Esophagus (tissue), 2 donors: ENCODE measurements at regions not wholly inside any gene's neighbourhood (a gene's known extent, or its start where the extent isn't known, plus 50 kb on each side); places are given as distances from the start of the nearest gene placed in this dataset.

Source experiments
- H3K27ac ChIP-seq, 2 donors: one replicate each; pipeline ENCODE4 v1.5.1; 2013; ENCODE audit warnings: low read depth in 2 of 2, mild to moderate bottlenecking in 2 of 2, inconsistent platforms in 1 of 2, low read length in 1 of 2, moderate library complexity in 1 of 2
- H3K27me3 ChIP-seq, 2 donors: one replicate each; pipeline ENCODE4 v1.6.1; 2013; ENCODE audit warnings: low read length in 2 of 2, control low read depth in 1 of 2, mild to moderate bottlenecking in 1 of 2; ENCODE audit not compliant: insufficient read depth in 2 of 2, control insufficient read depth in 1 of 2
- H3K36me3 ChIP-seq, 2 donors: one replicate each; pipeline ENCODE4 v1.6.1; 2013; ENCODE audit warnings: low read length in 1 of 2; ENCODE audit not compliant: control insufficient read depth in 2 of 2, insufficient read depth in 2 of 2
- H3K4me1 ChIP-seq, 2 donors: one replicate each; pipeline ENCODE4 v1.6.1; 2013; ENCODE audit warnings: low read length in 1 of 2; ENCODE audit not compliant: control insufficient read depth in 2 of 2, insufficient read depth in 2 of 2
- H3K4me3 ChIP-seq, 2 donors: one replicate each; pipeline ENCODE4 v1.5.1; 2013; ENCODE audit warnings: low read length in 2 of 2, mild to moderate bottlenecking in 2 of 2, low read depth in 1 of 2, moderate library complexity in 1 of 2
- H3K9me3 ChIP-seq, 2 donors: one replicate each; pipeline ENCODE4 v1.6.1; 2013; ENCODE audit warnings: mild to moderate bottlenecking in 2 of 2, low read depth in 1 of 2, low read length in 1 of 2, moderate library complexity in 1 of 2; ENCODE audit not compliant: control insufficient read depth in 2 of 2, insufficient read depth in 1 of 2
- WGBS, 2 donors: extraction: QIAGEN DNeasy Blood & Tissue Kit; methylation state at CpG; one replicate each; pipeline ENCODE4 v1.1.7; 2013; 5-methylcytosine and 5-hydroxymethylcytosine counted together
- donor health status: healthy with polysubstance abuse.
- donor health status: Bipolar disorder and iron deficiency.

DNA sequence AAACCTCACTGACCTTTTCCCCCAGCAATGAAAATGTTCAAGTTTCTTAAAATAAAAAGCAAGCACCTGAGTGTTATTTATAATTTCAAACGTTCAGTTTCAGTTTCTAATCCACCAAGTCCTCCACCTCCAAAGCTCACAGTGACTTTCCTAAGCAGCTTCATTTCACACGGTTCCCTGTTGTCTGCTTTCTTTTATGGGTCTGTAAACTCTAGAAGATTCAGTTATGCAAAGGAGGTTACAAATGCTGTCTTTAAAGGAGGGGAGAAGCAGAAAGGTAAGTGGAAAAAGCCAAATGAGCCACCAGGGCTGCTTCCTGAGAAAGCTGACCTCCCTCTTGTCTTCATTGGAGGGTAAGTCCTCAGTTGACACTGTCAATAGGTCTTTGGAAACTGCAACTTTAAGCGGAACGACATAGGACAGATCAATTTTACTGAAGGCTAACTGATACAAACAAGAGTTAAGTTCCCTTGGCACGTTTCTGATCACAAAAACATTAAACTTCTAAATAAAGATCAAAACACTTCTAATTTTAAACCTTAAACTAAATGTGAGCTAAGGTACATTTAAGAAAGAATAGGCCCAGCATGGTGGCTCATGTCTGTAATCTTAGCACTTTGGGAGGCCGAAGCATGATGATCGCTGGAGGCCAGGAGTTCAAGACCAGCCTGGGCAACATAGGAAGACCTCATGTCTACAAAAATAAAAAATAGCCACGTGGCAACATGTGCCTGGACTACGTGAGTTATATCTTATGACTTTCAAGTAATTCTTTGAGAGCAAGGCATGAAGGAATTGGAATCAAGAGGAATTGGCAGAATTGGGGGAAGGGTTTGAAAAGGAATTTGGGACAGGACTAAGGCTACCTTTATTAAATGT lies 151.9 kb upstream of the UBE2E1 start:
- Histone ChIP-seq H3K36me3 (no peaks in the 10 kb centered on the region), H3K27me3 (no peaks in the 10 kb centered on the region), H3K4me3 (no peak overlapping the region), H3K27ac (no peak overlapping the region), H3K9me3 (peaks cover 3% of the 10 kb centered on the region in 2 donors), H3K4me1 (peaks cover 0 to 9% of the 10 kb centered on the region in 2 donors)
- WGBS, 2 donors = 67 to 70% methylated on average over 9 of the region's 9 CpGs

DNA sequence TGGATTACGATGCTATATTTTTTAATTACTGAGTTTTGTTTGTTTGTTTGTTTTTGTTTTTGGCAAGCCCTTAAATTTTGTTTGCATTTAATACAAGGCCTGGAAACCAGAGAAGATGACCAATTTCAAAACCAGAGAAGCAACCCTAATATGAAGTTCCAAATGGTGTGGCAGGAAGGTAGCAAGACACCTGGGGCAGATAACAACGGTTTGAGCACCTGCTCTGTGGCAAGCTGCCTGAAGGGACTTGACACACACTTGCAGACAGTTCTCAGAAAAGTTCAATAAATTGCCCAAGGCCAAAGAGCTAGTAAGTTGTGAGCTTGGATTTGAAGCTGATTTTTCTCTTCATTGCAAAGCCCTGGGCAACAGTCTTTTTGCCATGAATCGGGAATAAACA lies 151.2 kb upstream of the UBE2E1 start:
- peaks cover 0 to 9% of the 10 kb centered on the region in 2 donors for H3K4me1 ChIP-seq
- H3K4me3 ChIP-seq = no peak overlapping the region
- peaks cover 3% of the 10 kb centered on the region in 2 donors for H3K9me3 ChIP-seq
- no peaks in the 10 kb centered on the region for H3K36me3 ChIP-seq
- 67 to 69% methylated on average over 3 of the region's 3 CpGs for WGBS, 2 donors
- H3K27ac ChIP-seq = no peak overlapping the region
- H3K27me3 ChIP-seq = no peaks in the 10 kb centered on the region

DNA sequence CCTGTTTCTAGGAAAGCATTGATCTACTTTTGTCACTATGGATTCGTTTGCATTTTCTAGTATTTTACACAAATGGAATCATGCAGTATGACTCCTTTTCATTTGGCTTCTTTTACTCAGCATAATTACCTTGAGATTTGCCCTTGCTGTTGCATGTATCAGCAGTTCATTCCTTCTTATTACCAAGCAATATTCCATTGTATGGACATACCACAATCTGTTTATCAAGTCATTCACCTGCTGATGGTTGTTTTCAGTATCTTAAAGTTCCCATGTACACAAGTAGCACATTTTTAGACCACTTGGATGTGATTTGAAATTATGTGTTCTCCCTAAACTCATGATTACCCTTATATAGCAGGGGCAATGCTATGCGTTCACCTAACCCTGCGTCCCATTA lies 150.0 kb upstream of the UBE2E1 start:
- peaks cover 3% of the 10 kb centered on the region in 2 donors for H3K9me3 ChIP-seq
- H3K27ac ChIP-seq = no peak overlapping the region
- no peak overlapping the region for H3K4me3 ChIP-seq
- peaks cover 0 to 7% of the 10 kb centered on the region in 2 donors for H3K4me1 ChIP-seq
- no peaks in the 10 kb centered on the region for H3K36me3 ChIP-seq
- no peaks in the 10 kb centered on the region for H3K27me3 ChIP-seq
- WGBS, 2 donors = 90 to 93% methylated on average over 3 of the region's 3 CpGs

DNA sequence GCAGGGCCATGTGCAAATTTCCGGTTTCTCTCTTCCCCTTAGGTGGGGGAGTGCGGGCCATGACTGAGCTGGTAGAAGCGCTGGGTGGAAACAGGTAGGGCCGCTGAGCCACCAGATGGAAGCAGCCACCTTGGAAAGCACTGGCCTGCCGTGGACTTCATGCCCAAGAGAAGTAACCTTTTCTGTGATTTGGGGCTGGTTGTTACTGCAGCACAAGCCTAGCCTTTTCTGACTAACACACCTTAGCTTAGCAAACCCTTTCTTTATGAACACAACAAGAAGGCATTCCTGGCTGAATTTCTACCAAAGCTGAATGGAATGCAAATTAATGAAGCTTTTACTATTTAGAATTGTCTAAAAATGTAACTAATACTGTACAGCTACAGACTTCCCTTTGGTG lies 149.6 kb upstream of the UBE2E1 start:
- Histone ChIP-seq H3K9me3 (peaks cover 3% of the 10 kb centered on the region in 2 donors), H3K36me3 (no peaks in the 10 kb centered on the region), H3K4me1 (peaks cover 0 to 4% of the 10 kb centered on the region in 2 donors), H3K27me3 (no peaks in the 10 kb centered on the region), H3K27ac (no peak overlapping the region), H3K4me3 (no peak overlapping the region)
- 97% methylated on average over 5 of the region's 5 CpGs for WGBS, 2 donors

DNA sequence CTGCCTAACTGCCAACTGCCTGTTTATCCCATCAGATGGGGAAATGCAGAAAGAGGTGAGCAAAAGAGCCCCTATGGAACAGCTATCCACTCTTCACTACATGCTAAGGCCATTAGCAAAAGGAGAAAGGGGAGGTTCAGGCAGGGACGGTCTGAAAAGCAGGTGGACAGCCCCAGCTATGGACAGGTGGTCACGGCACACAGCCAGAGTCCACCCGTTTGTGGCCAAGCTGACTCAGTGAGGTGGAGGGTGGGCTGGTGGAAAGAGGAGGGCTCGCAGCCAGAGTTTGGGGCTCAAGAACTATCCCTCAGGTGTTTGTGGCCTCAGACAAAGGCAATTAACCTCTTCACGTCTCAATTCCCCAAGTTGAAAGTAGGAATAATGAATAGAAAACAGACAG lies 148.9 kb upstream of the UBE2E1 start:
- Histone ChIP-seq H3K36me3 (no peaks in the 10 kb centered on the region), H3K4me3 (no peak overlapping the region), H3K27me3 (no peaks in the 10 kb centered on the region), H3K4me1 (peaks cover 0 to 4% of the 10 kb centered on the region in 2 donors), H3K9me3 (peaks cover 3% of the 10 kb centered on the region in 2 donors), H3K27ac (no peak overlapping the region)
- WGBS, 2 donors = 63 to 69% methylated on average over 5 of the region's 5 CpGs

DNA sequence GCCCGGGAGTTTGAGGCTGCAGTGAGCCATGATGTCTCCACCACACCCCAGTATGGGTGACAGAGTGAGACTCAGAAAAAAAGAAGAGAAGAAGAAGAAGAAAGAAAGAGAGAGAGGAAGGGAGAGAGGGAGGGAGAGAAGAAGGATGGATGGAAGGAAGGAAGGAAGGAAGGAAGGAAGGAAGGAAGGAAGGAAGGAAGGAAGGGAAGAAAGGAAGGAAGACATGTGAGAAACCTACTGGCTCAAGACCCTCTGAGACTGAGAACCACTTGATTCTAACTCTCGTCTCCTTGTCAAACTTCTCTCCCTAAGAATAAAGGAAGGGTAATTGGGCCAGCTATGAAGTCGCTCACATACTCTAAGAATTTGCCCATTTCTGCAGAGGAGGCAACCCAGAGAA lies 148.1 kb upstream of the UBE2E1 start:
- Histone ChIP-seq H3K4me1 (peaks cover 0 to 4% of the 10 kb centered on the region in 2 donors), H3K4me3 (no peak overlapping the region), H3K36me3 (no peaks in the 10 kb centered on the region), H3K9me3 (peaks cover 3% of the 10 kb centered on the region in 2 donors), H3K27ac (no peak overlapping the region), H3K27me3 (no peaks in the 10 kb centered on the region)
- WGBS, 2 donors = 94 to 95% methylated on average over 3 of the region's 3 CpGs

DNA sequence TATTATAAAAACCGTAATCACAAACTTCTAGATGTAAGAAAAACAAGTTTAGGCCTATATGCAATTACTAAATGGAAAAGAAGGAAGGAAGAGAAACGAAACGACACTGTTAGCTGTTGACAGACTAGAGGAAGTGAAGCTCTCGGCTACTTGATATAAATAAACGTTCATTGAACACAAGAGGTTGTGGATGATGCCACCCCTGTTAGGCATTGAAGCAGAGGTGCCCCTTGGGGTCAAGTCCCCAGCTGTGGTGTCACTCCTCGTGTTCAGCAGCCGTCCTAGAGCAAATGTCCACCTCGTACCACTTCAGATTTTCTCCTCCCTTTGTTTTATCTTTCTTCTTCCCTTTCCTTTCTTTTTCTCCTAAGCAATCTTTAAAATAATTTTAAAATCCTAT lies 146.5 kb upstream of the UBE2E1 start:
- Histone ChIP-seq H3K4me1 (peaks cover 0 to 4% of the 10 kb centered on the region in 2 donors), H3K27ac (no peak overlapping the region), H3K9me3 (peaks cover 3% of the 10 kb centered on the region in 2 donors), H3K4me3 (no peak overlapping the region), H3K27me3 (no peaks in the 10 kb centered on the region), H3K36me3 (no peaks in the 10 kb centered on the region)
- 69% methylated on average over 8 of the region's 8 CpGs for WGBS, 2 donors

DNA sequence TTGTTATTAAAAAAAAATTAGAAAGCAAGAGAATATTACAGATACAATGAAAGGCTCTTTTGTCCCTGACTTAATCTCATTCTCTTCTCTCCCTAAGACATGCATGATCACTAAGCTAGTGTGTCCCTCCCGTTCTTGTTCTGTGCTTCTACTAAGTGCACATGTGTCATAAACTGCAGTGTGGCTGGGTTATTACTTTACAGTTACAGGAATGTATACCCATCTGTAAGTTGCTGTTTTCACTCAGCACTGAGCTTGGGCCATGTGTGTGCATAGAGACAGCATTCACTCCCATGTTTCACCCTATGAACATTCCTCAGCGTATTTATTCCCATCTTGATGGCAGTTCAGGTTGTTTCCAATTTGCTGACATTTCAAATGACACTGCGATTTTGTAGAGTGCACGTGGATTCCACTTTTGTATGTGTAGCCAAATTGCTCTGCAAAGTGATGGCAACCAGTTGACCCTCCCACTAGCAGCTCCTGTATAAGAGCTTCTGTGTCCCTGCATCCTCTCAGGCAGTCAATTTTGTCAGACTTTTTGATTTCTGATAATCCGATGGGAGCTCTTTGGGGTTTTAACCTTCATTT lies 145.8 kb upstream of the UBE2E1 start:
- Histone ChIP-seq H3K9me3 (peaks cover 3% of the 10 kb centered on the region in 2 donors), H3K4me1 (peaks cover 0 to 4% of the 10 kb centered on the region in 2 donors), H3K27me3 (no peaks in the 10 kb centered on the region), H3K4me3 (no peak overlapping the region), H3K27ac (no peak overlapping the region), H3K36me3 (no peaks in the 10 kb centered on the region)
- 80 to 83% methylated on average over 5 of the region's 5 CpGs for WGBS, 2 donors

DNA sequence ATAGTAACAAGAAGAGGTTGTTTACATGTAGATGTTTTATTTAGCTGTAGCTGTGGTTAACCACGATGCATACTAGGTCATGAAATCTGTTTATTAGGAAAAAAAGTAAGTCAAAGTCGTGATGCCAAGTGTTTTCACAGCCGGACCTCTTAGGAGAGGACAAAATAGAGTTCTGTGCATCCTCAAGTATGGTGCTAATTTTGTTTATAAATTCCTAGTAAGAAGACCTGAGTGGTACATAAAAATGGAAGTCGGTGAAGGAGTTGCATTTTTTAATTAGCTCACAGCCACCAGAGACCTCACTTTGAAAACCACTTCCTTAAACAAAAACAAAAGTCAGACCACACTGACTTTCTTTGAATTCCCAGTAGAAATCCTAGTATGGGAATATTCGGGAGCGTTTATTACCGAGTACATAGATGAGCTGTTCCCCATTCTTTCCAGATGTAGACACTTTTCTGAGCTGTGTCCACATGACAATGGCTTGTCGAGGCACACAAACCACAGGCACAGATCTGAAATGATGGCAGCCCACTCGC lies 143.6 kb upstream of the UBE2E1 start:
- Histone ChIP-seq H3K36me3 (no peaks in the 10 kb centered on the region), H3K27me3 (no peaks in the 10 kb centered on the region), H3K9me3 (no peaks in the 10 kb centered on the region), H3K27ac (no peak overlapping the region), H3K4me3 (no peak overlapping the region), H3K4me1 (no peaks in the 10 kb centered on the region)
- WGBS, 2 donors = 80% methylated on average over 9 of the region's 9 CpGs
